ENCODE measurements at regions not wholly inside any gene's neighbourhood (a gene's known extent, or its start where the extent isn't known, plus 50 kb on each side); places are given as distances from the start of the nearest gene placed in this dataset.

GRCh38 chr4:178681871-178682270 is 1239.6 kb upstream of the AGA start:
- 83% methylated on average over 1 of the region's 4 CpGs; no CpG with 5 or more reads in 1 of the 2 experiments for WGBS, 2 experiments (ENCODE audit: insufficient coverage in 2 of 2)
- Histone ChIP-seq H3K36me3 (ENCODE audit: control insufficient read depth, insufficient read depth, low read length) (no peaks in the 10 kb centered on the region), H3K4me3 (ENCODE audit: extremely low read depth, insufficient read depth, low read length, poor library complexity, severe bottlenecking) (no peak overlapping the region), H3K4me1 (ENCODE audit: control insufficient read depth, insufficient read depth, low read length, poor library complexity, severe bottlenecking) (no peaks in the 10 kb centered on the region), H3K9me3 (ENCODE audit: control insufficient read depth, low read length) (no peaks in the 10 kb centered on the region), H3K27ac (ENCODE audit: low read depth, low read length, severe bottlenecking) (no peak overlapping the region)

- Histone ChIP-seq H3K36me3 (ENCODE audit: control insufficient read depth, insufficient read depth, low read length) (no peaks in the 10 kb centered on the region), H3K4me1 (ENCODE audit: control insufficient read depth, insufficient read depth, low read length, poor library complexity, severe bottlenecking) (no peaks in the 10 kb centered on the region), H3K4me3 (ENCODE audit: extremely low read depth, insufficient read depth, low read length, poor library complexity, severe bottlenecking) (no peak overlapping the region), H3K9me3 (ENCODE audit: control insufficient read depth, low read length) (no peaks in the 10 kb centered on the region), H3K27ac (ENCODE audit: low read depth, low read length, severe bottlenecking) (no peak overlapping the region)
Observed at GRCh38 chr4:178689926-178690325, 1247.7 kb upstream of the AGA start.

GRCh38 chr4:178693816-178694215 is 1251.6 kb upstream of the AGA start:
- H3K4me3 ChIP-seq (ENCODE audit: extremely low read depth, insufficient read depth, low read length, poor library complexity, severe bottlenecking), result no peak overlapping the region
- WGBS, 2 experiments (ENCODE audit: insufficient coverage in 2 of 2), result 60 to 100% methylated on average over 1 of the region's 1 CpG
- no peak overlapping the region for H3K27ac ChIP-seq (ENCODE audit: low read depth, low read length, severe bottlenecking)
- no peaks in the 10 kb centered on the region for H3K36me3 ChIP-seq (ENCODE audit: control insufficient read depth, insufficient read depth, low read length)
- H3K4me1 ChIP-seq (ENCODE audit: control insufficient read depth, insufficient read depth, low read length, poor library complexity, severe bottlenecking), result no peaks in the 10 kb centered on the region
- H3K9me3 ChIP-seq (ENCODE audit: control insufficient read depth, low read length), result no peaks in the 10 kb centered on the region

GRCh38 chr4:178696515-178696914 is 1254.3 kb upstream of the AGA start:
- H3K27ac ChIP-seq (ENCODE audit: low read depth, low read length, severe bottlenecking), result no peak overlapping the region
- WGBS, 2 experiments (ENCODE audit: insufficient coverage in 2 of 2), result 75% methylated on average over 1 of the region's 3 CpGs; no CpG with 5 or more reads in 1 of the 2 experiments
- H3K4me1 ChIP-seq (ENCODE audit: control insufficient read depth, insufficient read depth, low read length, poor library complexity, severe bottlenecking), result no peaks in the 10 kb centered on the region
- H3K4me3 ChIP-seq (ENCODE audit: extremely low read depth, insufficient read depth, low read length, poor library complexity, severe bottlenecking), result no peak overlapping the region
- no peaks in the 10 kb centered on the region for H3K36me3 ChIP-seq (ENCODE audit: control insufficient read depth, insufficient read depth, low read length)
- H3K9me3 ChIP-seq (ENCODE audit: control insufficient read depth, low read length), result no peaks in the 10 kb centered on the region

GRCh38 chr4:178712486-178712885 is 1270.2 kb upstream of the AGA start:
- Histone ChIP-seq H3K4me3 (ENCODE audit: extremely low read depth, insufficient read depth, low read length, poor library complexity, severe bottlenecking) (no peak overlapping the region), H3K27ac (ENCODE audit: low read depth, low read length, severe bottlenecking) (no peak overlapping the region), H3K36me3 (ENCODE audit: control insufficient read depth, insufficient read depth, low read length) (no peaks in the 10 kb centered on the region), H3K9me3 (ENCODE audit: control insufficient read depth, low read length) (no peaks in the 10 kb centered on the region), H3K4me1 (ENCODE audit: control insufficient read depth, insufficient read depth, low read length, poor library complexity, severe bottlenecking) (no peaks in the 10 kb centered on the region)
- no CpG with 5 or more reads among the region's 1 CpG for WGBS, 2 experiments (ENCODE audit: insufficient coverage in 2 of 2)

- H3K9me3 ChIP-seq (ENCODE audit: control insufficient read depth, low read length), result no peaks in the 10 kb centered on the region
- 100% methylated on average over 1 of the region's 4 CpGs; no CpG with 5 or more reads in 1 of the 2 experiments for WGBS, 2 experiments (ENCODE audit: insufficient coverage in 2 of 2)
- H3K4me1 ChIP-seq (ENCODE audit: control insufficient read depth, insufficient read depth, low read length, poor library complexity, severe bottlenecking), result no peaks in the 10 kb centered on the region
- H3K36me3 ChIP-seq (ENCODE audit: control insufficient read depth, insufficient read depth, low read length), result no peaks in the 10 kb centered on the region
- H3K4me3 ChIP-seq (ENCODE audit: extremely low read depth, insufficient read depth, low read length, poor library complexity, severe bottlenecking), result no peak overlapping the region
- no peak overlapping the region for H3K27ac ChIP-seq (ENCODE audit: low read depth, low read length, severe bottlenecking)
Observed at GRCh38 chr4:178738026-178738425, 1295.8 kb upstream of the AGA start.

GRCh38 chr4:178745203-178745602 is 1303.0 kb upstream of the AGA start:
- Histone ChIP-seq H3K4me1 (ENCODE audit: control insufficient read depth, insufficient read depth, low read length, poor library complexity, severe bottlenecking) (no peaks in the 10 kb centered on the region), H3K27ac (ENCODE audit: low read depth, low read length, severe bottlenecking) (no peak overlapping the region), H3K36me3 (ENCODE audit: control insufficient read depth, insufficient read depth, low read length) (no peaks in the 10 kb centered on the region), H3K9me3 (ENCODE audit: control insufficient read depth, low read length) (no peaks in the 10 kb centered on the region), H3K4me3 (ENCODE audit: extremely low read depth, insufficient read depth, low read length, poor library complexity, severe bottlenecking) (no peak overlapping the region)
- WGBS, 2 experiments (ENCODE audit: insufficient coverage in 2 of 2), result no CpG with 5 or more reads among the region's 1 CpG

GRCh38 chr4:178752954-178753525 is 1310.8 kb upstream of the AGA start:
- H3K9me3 ChIP-seq (ENCODE audit: control insufficient read depth, low read length), result no peaks in the 10 kb centered on the region
- H3K27ac ChIP-seq (ENCODE audit: low read depth, low read length, severe bottlenecking), result no peak overlapping the region
- no peaks in the 10 kb centered on the region for H3K4me1 ChIP-seq (ENCODE audit: control insufficient read depth, insufficient read depth, low read length, poor library complexity, severe bottlenecking)
- WGBS, 2 experiments (ENCODE audit: insufficient coverage in 2 of 2), result 0 to 13% methylated on average over 1 of the region's 2 CpGs
- H3K4me3 ChIP-seq (ENCODE audit: extremely low read depth, insufficient read depth, low read length, poor library complexity, severe bottlenecking), result no peak overlapping the region
- no peaks in the 10 kb centered on the region for H3K36me3 ChIP-seq (ENCODE audit: control insufficient read depth, insufficient read depth, low read length)

- 87% methylated on average over 3 to 4 of the region's 8 CpGs for WGBS, 2 experiments (ENCODE audit: insufficient coverage in 2 of 2)
- Histone ChIP-seq H3K4me1 (ENCODE audit: control insufficient read depth, insufficient read depth, low read length, poor library complexity, severe bottlenecking) (no peaks in the 10 kb centered on the region), H3K9me3 (ENCODE audit: control insufficient read depth, low read length) (no peaks in the 10 kb centered on the region), H3K4me3 (ENCODE audit: extremely low read depth, insufficient read depth, low read length, poor library complexity, severe bottlenecking) (no peak overlapping the region), H3K36me3 (ENCODE audit: control insufficient read depth, insufficient read depth, low read length) (no peaks in the 10 kb centered on the region), H3K27ac (ENCODE audit: low read depth, low read length, severe bottlenecking) (no peak overlapping the region)
Observed at GRCh38 chr4:178778496-178778895, 1336.3 kb upstream of the AGA start.

- no peak overlapping the region for H3K4me3 ChIP-seq (ENCODE audit: extremely low read depth, insufficient read depth, low read length, poor library complexity, severe bottlenecking)
- no peaks in the 10 kb centered on the region for H3K36me3 ChIP-seq (ENCODE audit: control insufficient read depth, insufficient read depth, low read length)
- no peak overlapping the region for H3K27ac ChIP-seq (ENCODE audit: low read depth, low read length, severe bottlenecking)
- WGBS, 2 experiments (ENCODE audit: insufficient coverage in 2 of 2), result no CpG with 5 or more reads among the region's 1 CpG
- H3K4me1 ChIP-seq (ENCODE audit: control insufficient read depth, insufficient read depth, low read length, poor library complexity, severe bottlenecking), result no peaks in the 10 kb centered on the region
- no peaks in the 10 kb centered on the region for H3K9me3 ChIP-seq (ENCODE audit: control insufficient read depth, low read length)
Observed at GRCh38 chr4:178781779-178782178, 1339.5 kb upstream of the AGA start.

- WGBS, 2 experiments (ENCODE audit: insufficient coverage in 2 of 2), result 86 to 91% methylated on average over 3 of the region's 3 CpGs
- Histone ChIP-seq H3K36me3 (ENCODE audit: control insufficient read depth, insufficient read depth, low read length) (no peaks in the 10 kb centered on the region), H3K9me3 (ENCODE audit: control insufficient read depth, low read length) (no peaks in the 10 kb centered on the region), H3K27ac (ENCODE audit: low read depth, low read length, severe bottlenecking) (no peak overlapping the region), H3K4me1 (ENCODE audit: control insufficient read depth, insufficient read depth, low read length, poor library complexity, severe bottlenecking) (no peaks in the 10 kb centered on the region), H3K4me3 (ENCODE audit: extremely low read depth, insufficient read depth, low read length, poor library complexity, severe bottlenecking) (no peak overlapping the region)
Observed at GRCh38 chr4:178784491-178784890, 1342.3 kb upstream of the AGA start.

All from mesodermal cell (in vitro differentiated cells).